Activated T-helper 1 cell treated with Interleukin-2 at 50 U/mL for 16 hours (primary cell): ENCODE measurements at regions not wholly inside any gene's neighbourhood (a gene's known extent, or its start where the extent isn't known, plus 50 kb on each side); places are given as distances from the start of the nearest gene placed in this dataset.
"Not testable (repeated sequence)": the region's sequence is repeated elsewhere in the genome, so short reads cannot be mapped to it uniquely, and the experiment has no call there.

ENCODE experiments used
- DNase-seq: peaks from one replicate; pipeline ENCODE4 v3.0.0-alpha.2; 2020; ENCODE audit warnings: low read depth

DNA sequence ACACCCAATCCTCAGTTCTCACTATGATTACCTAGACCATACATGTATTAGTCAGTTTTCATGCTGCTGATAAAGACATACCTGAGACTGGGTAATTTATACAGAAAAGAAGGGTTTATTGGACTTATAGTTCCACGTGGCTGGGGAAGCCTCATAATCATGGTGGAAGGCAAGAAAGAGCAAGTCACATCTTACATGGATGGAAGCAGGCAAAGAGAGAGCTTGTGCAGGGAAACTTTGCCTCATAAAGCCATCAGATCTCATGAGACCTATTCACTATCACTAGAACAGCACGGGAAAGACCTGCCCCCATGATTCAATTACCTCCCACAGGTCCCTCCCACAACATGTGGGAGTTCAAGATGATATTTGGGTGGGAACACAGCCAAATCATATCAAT lies 79.5 kb upstream of the FGGY start:
- not testable (repeated sequence) for DNase-seq

DNA sequence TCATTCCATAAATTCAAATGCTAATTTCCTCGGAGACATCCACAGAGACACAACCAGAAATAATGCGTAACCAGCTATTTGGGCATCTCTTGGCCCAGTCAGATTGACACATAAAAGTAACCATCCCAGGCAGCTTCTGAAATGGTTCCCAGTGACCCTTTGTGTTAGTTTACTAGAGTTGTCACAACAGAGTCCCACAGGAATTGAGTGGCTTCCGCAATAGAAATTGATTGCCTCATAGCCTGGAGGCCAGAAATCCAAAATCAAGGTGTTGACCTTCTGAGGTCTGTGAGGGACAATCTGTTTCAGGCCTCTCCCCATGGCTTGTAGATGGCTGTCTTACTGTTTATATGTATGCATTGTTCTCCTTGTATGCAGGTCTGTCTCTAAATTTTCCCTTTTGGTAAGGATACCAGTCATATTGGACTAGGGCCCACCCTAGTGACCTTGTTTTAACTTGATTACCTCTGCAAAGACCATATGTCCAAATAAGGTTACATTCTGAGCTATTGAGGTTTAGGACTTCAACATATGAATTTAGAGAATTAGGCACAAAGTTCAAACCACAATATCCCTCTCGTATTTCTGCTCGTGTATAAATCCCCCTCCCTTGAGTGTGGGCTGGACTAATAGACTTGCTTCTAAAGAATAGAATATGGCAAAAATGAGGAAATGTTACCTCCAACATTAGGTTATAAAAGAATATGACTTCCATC lies 78.2 kb upstream of the FGGY start:
- no peak for DNase-seq

DNA sequence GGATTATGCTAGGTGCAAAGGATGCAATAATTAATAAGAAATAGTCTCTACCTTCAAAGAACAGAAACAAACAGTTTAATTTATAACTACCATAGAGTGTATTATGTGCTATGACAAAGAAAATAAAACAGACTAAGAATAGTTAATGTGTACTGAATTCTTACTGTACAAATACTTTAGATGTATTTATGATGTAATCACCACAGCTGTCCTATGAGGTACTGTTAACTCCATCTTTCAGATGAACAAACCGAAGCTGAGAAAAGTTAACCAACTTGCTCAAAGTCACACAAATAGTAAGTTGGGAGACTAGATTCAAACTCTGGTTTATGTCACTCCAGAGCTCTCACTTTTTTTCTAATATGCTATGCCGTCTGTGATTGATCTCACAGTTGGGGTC lies 77.0 kb upstream of the FGGY start:
- no peak for DNase-seq

GRCh38 chr1:59220356-59220755 lies 76.5 kb upstream of the FGGY start:
- no peak for DNase-seq

- DNase-seq = no peak
These were observed 73.7 kb upstream of the FGGY start for GRCh38 chr1:59223198-59223597.

DNA sequence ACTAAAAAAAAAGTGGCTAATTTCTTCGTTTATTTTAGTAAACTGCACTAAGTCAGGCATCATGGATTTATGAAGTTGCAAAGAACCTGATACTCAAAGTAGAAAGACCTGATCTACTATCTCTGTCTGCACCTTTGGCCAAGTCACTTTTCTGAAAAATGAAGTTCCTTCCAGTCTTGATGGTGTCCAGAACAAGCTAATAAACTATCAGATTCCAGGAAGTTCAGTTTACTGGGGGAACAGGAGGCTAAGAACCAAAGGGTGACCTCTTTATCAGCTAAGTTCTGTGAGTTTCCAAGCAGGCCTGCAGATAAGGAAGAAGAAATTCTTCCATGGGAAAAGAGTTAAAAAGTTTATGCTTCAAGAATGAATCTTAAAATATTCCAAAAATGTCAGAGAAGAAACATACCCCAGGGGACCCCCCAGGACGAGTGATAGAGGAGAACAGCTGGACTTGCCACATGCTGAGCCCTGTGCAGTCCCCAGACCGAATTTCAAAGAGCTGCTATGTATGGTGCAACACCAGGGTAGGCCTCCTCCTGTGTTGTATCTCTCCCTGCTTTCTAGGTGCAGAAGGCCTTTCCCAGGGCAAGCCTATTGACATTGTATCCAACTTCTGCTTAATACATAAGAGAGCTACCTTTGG lies 72.8 kb upstream of the FGGY start:
- DNase-seq = no peak

- no peak for DNase-seq
These were observed 71.1 kb upstream of the FGGY start for GRCh38 chr1:59225594-59226316.

GRCh38 chr1:59229138-59229537 lies 67.8 kb upstream of the FGGY start:
- no peak for DNase-seq

- DNase-seq = no peak
These were observed 66.3 kb upstream of the FGGY start for GRCh38 chr1:59230622-59231021.

DNA sequence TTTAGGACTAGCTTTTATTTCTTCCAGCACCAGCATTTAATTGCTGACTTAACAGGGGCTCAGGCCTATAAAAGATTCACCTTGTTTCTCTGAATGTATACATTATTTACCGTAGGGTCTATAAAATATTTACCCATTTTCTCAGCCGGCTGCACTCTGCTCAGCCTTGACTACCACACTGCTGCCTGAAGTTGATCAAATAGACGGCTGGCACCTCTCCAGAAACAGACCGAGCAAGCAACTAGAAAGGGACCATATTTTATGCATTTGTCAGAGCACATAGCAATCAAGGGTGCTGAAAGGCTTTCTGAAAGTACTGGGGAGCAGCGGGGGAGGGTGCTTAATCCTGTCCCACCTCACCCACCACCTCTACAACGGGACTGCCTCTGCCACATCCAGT lies 64.7 kb upstream of the FGGY start:
- DNase-seq = no peak

- DNase-seq = no peak
These were observed 63.5 kb upstream of the FGGY start for GRCh38 chr1:59233444-59233843.

DNA sequence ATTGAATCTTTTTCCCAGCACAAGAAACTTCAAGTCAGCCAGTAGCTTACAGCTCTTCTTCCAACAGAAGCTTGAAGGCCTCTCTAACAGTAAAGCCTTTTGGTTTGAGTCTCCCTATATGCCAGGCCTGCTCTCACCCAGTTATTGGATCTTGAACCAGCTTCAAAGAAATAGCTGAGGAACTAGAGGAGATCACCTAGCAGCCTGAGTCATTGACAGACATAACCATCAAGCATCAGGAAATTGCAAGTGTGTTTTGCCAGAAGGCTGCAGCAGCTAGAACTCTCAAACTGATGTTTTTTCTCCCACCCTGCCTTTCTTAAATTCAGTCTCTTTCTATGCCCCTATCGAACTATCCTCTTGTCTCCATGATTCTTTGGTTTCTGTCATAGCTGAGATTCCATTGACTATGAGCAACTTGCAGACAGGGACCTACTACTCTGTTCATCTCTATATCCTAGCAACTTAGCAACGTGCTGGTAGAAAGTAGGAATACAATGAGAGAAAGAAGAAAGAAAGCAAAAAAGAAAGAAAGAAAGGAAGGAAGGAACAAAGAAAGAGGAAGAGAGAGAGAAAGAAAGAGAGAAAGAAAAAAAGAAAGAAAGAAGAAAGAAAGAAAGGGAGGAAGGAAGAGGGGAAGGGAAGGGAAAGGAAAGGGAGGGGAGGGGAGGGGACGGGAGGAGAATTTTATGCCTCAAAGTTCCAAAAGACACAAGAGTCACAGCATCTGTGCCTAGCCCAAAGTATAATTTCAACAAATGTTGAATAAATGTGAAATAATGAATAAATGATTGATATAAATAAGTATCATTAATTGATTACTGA lies 60.0 kb upstream of the FGGY start:
- no peak for DNase-seq

DNA sequence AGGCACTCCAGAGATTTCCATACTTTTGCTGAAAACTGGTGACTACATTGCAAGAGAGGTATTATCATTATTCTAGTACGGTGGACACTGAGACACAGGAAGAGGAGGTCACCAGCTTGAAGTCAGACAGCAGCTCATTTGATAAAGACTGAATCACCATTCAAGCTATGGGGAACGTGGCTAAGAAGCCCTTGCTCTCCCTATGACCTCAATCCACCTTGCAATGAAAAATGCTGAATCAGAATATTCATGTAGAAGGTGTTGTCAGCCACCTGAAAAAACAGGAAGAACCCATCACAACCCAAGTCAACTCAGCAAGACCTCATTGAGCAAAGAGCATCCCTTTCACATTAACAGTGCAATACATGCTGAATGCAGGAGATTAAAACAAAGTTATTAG lies 59.0 kb upstream of the FGGY start:
- no peak for DNase-seq

GRCh38 chr1:59238333-59238934 lies 58.5 kb upstream of the FGGY start:
- no peak for DNase-seq

DNA sequence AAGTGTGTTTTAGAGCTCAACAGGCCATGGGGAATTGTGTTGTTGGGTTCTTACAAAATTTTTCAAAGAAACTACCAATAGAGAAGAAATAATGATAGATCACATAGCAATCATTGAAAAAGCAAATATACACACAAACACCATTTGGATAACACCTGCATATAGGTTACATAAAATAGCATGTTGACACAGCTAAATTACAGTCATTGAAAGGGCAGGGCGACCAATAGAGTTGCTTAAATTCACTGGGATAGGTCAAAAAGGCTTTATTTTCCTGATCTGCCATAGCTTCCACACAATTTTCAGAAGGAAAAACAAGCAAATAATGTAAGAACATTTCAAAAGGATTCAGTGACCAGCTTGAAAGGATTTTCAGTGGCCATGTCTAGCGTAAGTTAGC lies 57.9 kb upstream of the FGGY start:
- no peak for DNase-seq

DNA sequence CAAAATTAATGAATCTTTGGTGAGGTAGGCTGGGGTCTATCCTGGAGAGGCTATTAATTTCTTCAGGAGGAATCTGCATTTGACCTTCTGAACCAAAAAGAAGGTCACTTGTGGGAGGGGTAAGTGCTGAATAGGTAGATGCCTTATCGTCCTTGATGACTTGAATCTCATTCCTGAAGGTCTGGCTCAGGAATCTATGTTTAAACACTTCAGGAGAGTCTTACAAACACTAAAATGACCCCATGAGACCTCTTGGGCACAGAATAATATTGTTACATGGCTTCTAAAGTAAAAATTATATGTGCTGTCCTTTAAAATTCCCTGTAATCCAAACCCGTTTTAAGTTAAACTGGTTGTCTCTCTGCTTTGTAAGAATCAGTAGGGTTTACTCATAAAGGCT lies 55.0 kb upstream of the FGGY start:
- no peak for DNase-seq

- no peak for DNase-seq
These were observed 54.5 kb upstream of the FGGY start for GRCh38 chr1:59242370-59242769.

DNA sequence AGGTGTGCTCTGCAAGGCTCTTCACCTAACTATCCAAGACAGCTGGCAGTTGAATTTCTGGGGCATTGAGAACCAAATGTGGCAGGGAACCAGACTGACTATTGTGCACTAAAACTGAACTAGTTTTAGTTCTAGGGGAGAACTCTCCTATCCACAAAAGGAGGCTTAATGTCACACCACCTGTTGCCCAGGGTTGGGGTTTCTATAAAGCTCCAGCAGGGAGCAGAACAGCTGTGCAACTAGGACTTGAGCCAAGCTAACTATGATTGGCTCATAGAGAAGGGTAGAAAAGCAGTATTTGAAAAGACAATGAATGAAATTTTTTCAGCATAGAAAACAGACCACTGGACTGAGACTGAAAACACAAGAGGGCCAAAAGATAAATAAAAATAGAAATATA lies 53.3 kb upstream of the FGGY start:
- no peak for DNase-seq

DNA sequence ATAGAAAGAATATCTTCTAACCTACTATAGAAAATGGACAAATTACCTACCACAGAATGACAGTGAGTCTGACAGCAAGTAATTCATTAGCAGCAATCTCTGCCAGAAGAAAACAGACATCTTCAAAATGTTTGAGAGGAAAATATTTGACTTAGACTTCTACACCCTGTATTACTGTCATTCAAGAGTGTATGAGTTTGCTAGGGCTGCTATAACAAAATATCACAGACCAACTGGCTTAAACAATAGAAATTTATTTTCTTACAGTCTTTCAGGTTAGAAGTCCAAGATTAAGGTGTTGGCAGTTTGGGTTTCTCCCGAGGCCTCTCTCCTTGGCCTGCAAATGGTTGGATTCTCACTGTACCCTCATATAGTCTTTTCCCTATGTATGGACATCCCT lies 52.9 kb upstream of the FGGY start:
- DNase-seq = no peak

GRCh38 chr1:59244891-59245290 lies 52.0 kb upstream of the FGGY start:
- DNase-seq = no peak
